Stimulated activated memory B cell treated with anti-CD40 and anti-IgM and Interleukin-4, amounts not matched to agents 10 μg/mL and 1 μg/mL and 100 μg/mL, for 72 hours (primary cell): ENCODE measurements at regions not wholly inside any gene's neighbourhood (a gene's known extent, or its start where the extent isn't known, plus 50 kb on each side); places are given as distances from the start of the nearest gene placed in this dataset.
"Not testable (repeated sequence)": the region's sequence is repeated elsewhere in the genome, so short reads cannot be mapped to it uniquely, and the experiment has no call there.

ENCODE experiments used
- ATAC-seq: fragments of 150-1000 bp; cut with Tn5 transposase; 2 replicates; pipeline ENCODE4 v1.10.0; 2021
- H3K27ac Mint-ChIP-seq: one replicate; pipeline ENCODE4 v1.8.0; 2022; ENCODE audit warnings: mild to moderate bottlenecking, mixed read lengths
- H3K27me3 Mint-ChIP-seq: one replicate; pipeline ENCODE4 v1.8.0; 2022; ENCODE audit warnings: mixed read lengths
- H3K36me3 Mint-ChIP-seq: one replicate; pipeline ENCODE4 v1.8.0; 2022; ENCODE audit warnings: mixed read lengths
- H3K4me1 Mint-ChIP-seq: one replicate; pipeline ENCODE4 v1.8.0; 2022; ENCODE audit warnings: mixed read lengths
- H3K4me3 Mint-ChIP-seq: one replicate; pipeline ENCODE4 v1.8.0; 2022; ENCODE audit warnings: mild to moderate bottlenecking, moderate library complexity, mixed read lengths
- H3K9me3 Mint-ChIP-seq: one replicate; pipeline ENCODE4 v1.8.0; 2022; ENCODE audit warnings: mixed read lengths

DNA sequence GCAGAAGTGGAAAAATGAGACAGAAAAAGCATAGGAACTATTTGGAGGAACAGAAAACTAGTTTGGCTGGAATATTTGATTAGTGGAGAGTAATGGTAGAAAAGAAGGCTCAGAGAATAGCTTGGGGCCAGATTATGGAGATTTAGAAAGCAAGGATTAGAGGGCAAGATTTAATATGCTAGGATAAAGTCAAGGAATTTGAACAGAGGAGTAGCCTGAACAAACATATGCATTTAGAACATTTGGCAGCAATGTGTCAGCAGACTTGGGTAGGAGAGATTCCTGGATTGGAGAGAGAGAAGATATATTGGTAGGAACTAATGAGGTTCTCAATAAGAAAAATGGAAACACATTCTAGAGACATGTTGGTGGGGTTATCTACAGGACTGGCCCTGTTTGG is 229.2 kb upstream of the PKP2 start:
- no peak overlapping the region for H3K4me3 Mint-ChIP-seq
- H3K27me3 Mint-ChIP-seq: no peaks in the 10 kb centered on the region
- H3K4me1 Mint-ChIP-seq: no peaks in the 10 kb centered on the region
- no peak for ATAC-seq
- peaks cover 4% of the 10 kb centered on the region for H3K9me3 Mint-ChIP-seq
- H3K36me3 Mint-ChIP-seq: no peaks in the 10 kb centered on the region
- no peak overlapping the region for H3K27ac Mint-ChIP-seq

DNA sequence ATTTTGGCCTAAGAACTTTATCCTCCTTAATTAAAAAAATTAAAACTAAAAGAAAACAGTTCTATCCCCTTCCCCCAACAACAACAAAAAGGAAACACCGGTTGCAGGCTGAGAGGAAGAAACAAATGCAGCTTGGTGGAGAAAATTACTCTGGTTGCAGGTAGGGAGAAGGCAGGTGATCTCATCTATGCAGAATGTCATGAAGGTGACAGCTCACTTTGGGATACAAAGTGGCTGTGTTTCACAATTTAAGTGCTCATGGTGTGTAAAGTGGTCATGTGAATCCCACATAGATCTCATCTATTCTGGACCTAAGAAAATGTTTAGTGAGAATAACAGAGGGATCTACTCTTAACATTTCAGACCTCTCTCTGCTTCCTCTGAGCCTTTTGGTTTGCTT is 219.7 kb upstream of the PKP2 start:
- no peak for ATAC-seq
- no peaks in the 10 kb centered on the region for H3K4me1 Mint-ChIP-seq
- H3K4me3 Mint-ChIP-seq: no peak overlapping the region
- H3K27me3 Mint-ChIP-seq: no peaks in the 10 kb centered on the region
- no peaks in the 10 kb centered on the region for H3K36me3 Mint-ChIP-seq
- no peaks in the 10 kb centered on the region for H3K9me3 Mint-ChIP-seq
- no peak overlapping the region for H3K27ac Mint-ChIP-seq

DNA sequence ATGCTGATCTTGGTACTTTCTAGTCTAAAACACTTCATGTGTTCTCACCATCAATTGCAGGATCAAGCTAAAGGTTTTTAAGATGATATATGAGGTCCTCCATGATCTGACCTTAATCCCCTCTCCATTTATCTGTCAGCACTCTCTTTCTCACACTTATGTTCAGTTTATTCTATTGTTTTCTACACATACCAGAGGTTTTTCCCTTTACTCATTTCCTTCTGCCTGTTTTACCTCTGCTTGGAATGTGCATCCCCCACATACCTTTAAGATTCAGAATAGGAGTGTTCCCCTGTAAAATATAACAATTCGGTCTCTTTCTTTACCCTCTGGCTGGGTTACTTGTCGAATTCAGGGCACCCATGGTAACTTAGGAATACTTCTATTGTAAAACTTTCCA is 219.1 kb upstream of the PKP2 start:
- no peak for ATAC-seq
- no peaks in the 10 kb centered on the region for H3K4me1 Mint-ChIP-seq
- no peak overlapping the region for H3K27ac Mint-ChIP-seq
- H3K4me3 Mint-ChIP-seq: no peak overlapping the region
- H3K36me3 Mint-ChIP-seq: no peaks in the 10 kb centered on the region
- H3K9me3 Mint-ChIP-seq: no peaks in the 10 kb centered on the region
- H3K27me3 Mint-ChIP-seq: no peaks in the 10 kb centered on the region

DNA sequence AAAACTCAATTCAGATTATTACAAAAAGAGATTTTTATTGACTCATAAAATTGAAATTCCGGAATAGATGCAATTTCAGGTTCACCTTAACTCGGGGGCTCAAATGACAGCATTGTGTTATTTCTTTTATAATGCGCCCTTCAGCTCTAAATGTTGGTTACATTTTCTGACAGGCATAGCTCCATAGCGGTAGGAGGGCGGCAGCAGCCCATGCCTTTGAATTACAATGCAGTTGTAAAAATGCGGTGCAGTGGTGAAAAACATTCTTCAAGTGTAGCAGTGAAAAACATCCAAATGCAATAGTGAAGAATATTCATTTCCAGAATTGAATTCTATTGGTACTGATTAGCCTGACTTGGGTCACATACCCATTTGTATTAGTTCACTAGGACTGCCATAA is 215.3 kb upstream of the PKP2 start:
- H3K9me3 Mint-ChIP-seq: no peaks in the 10 kb centered on the region
- no peak for ATAC-seq
- H3K27me3 Mint-ChIP-seq: no peaks in the 10 kb centered on the region
- H3K36me3 Mint-ChIP-seq: no peaks in the 10 kb centered on the region
- no peak overlapping the region for H3K4me3 Mint-ChIP-seq
- no peak overlapping the region for H3K27ac Mint-ChIP-seq
- H3K4me1 Mint-ChIP-seq: no peaks in the 10 kb centered on the region

DNA sequence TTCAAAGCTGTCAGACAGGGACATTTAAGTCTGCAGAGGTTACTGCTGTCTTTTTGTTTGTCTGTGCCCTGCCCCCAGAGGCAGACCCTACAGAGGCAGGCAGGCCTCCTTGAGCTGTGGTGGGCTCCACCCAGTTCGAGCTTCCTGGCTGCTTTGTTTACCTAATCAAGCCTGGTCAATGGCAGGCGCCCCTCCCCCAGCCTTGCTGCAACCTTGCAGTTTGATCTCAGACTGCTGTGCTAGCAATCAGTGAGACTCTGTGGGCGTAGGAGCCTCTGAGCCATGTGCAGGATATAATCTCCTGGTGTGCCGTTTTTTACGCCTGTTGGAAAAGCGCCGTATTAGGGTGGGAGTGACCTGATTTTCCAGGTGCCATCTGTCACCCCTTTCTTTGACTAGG is 211.2 kb upstream of the PKP2 start:
- not testable (repeated sequence) for H3K27ac Mint-ChIP-seq, H3K4me1 Mint-ChIP-seq, H3K36me3 Mint-ChIP-seq, ATAC-seq, H3K4me3 Mint-ChIP-seq, H3K27me3 Mint-ChIP-seq, H3K9me3 Mint-ChIP-seq

DNA sequence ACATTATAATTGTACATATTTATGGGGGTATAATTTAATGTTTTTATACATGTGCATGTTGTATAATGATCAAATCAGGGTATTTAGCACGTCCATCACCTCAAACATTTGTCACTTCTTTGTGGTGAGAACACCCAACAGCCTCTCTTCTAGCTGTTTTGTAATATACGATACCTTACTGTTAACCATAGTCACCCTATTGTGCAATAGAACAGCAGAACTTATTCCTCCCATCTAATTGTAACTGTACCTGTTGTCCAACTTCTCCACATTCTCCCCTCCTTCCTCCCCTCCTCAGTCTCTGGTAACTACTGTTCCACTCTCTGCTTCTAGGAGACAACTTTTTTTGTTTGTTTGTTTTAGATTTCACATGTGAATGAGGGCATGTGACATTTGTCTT is 197.0 kb upstream of the PKP2 start:
- ATAC-seq: no peak
- Mint-ChIP-seq H3K4me1 (no peaks in the 10 kb centered on the region), H3K9me3 (peaks cover 2% of the 10 kb centered on the region), H3K4me3 (no peak overlapping the region), H3K27ac (no peak overlapping the region), H3K36me3 (no peaks in the 10 kb centered on the region), H3K27me3 (no peaks in the 10 kb centered on the region)

DNA sequence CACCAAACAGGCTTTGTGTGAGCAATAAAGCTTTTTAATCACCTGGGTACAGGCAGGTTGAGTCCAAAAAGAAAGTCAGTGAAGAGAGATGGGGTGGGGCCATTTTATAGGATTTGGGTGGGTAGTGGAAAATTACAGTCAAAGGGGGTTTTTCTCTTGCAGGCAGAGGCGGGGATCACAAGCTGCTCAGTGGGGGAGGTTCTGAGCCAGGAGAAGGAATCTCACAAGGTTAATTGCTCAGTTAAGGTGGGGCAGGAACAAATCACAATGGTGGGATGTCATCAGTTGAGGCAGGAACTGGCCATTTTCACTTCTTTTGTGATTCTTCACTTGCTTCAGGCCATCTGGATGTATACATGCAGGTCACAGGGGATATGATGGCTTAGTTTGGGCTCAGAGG is 191.3 kb upstream of the PKP2 start:
- H3K27me3 Mint-ChIP-seq, H3K4me1 Mint-ChIP-seq, ATAC-seq, H3K9me3 Mint-ChIP-seq, H3K27ac Mint-ChIP-seq, H3K36me3 Mint-ChIP-seq, H3K4me3 Mint-ChIP-seq: not testable (repeated sequence)

DNA sequence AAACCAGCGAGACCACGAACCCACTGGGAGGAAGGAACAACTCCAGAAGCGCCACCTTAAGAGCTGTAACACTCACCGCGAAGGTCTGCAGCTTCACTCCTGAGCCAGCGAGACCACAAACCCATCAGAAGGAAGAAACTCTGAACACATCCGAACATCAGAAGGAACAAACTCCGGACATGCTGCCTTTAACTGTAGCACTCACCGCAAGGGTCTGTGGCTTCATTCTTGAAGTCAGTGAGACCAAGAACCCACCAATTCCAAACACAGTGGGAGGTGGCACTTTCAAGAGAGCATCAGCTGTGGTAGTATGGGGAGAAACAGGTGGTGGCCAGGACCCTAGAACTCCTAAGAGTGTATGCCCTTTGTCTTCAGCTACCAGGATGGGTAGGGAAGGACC is 179.8 kb upstream of the PKP2 start:
- H3K27me3 Mint-ChIP-seq, H3K36me3 Mint-ChIP-seq: not testable (repeated sequence)

DNA sequence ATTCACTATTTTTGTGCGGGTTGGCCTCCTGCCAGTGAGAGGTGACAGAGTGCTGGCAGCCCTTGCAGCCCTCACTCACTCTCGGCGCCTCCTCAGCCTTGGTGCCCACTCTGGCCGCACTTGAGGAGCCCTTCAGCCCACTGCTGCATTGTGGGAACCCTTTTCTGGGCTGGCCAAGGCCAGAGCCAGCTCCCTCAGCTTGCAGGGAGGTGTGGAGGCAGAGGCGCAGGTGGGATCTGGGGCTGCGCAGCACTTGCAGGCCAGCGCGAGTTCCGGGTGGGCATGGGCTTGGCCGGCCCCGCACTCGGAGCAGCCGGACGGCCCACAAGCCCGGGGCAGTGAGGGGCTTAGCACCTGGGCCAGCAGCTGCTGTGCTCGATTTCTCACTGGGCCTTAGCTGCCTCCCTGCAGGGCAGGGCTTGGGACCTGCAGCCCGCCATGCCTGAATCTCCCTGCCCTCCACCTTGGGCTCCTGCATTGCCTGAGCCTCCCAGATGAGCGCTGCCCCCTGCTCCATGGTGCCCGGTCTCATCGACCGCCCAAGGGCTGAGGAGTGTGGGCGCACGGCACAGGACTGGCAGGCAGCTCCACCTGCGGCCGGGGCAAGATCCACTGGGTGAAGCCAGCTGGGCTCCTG is 178.7 kb upstream of the PKP2 start:
- not testable (repeated sequence) for H3K27me3 Mint-ChIP-seq, H3K4me1 Mint-ChIP-seq, H3K4me3 Mint-ChIP-seq, ATAC-seq, H3K27ac Mint-ChIP-seq, H3K36me3 Mint-ChIP-seq
- H3K9me3 Mint-ChIP-seq: peaks cover 10% of the 10 kb centered on the region

More for the DNA sequence above, 179.8 kb upstream of the PKP2 start:
- not testable (repeated sequence) for H3K4me1 Mint-ChIP-seq, H3K4me3 Mint-ChIP-seq, ATAC-seq, H3K27ac Mint-ChIP-seq
- peaks cover 10% of the 10 kb centered on the region for H3K9me3 Mint-ChIP-seq

DNA sequence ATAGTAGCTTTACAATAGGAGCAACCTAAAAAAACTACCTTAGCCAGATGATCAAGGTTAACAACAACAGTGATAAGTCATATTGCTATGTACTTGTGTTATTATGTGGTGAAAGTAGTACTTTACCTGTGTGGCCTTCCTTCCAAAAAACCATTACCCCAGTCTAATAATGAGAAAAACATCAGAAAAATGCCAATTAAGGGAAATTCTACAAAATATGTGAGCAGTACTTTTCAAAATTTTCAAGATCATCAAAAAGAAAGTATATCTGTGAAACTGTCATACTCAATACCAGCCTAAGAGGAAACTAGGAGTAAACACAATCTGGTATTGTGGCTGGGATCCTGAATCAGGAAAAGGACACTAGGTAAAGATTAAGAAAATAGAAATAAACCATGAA is 165.3 kb upstream of the PKP2 start:
- Mint-ChIP-seq H3K36me3 (no peaks in the 10 kb centered on the region), H3K27ac (no peak overlapping the region), H3K4me3 (no peak overlapping the region), H3K4me1 (no peaks in the 10 kb centered on the region), H3K9me3 (peaks cover 7% of the 10 kb centered on the region), H3K27me3 (no peaks in the 10 kb centered on the region)
- ATAC-seq: no peak

DNA sequence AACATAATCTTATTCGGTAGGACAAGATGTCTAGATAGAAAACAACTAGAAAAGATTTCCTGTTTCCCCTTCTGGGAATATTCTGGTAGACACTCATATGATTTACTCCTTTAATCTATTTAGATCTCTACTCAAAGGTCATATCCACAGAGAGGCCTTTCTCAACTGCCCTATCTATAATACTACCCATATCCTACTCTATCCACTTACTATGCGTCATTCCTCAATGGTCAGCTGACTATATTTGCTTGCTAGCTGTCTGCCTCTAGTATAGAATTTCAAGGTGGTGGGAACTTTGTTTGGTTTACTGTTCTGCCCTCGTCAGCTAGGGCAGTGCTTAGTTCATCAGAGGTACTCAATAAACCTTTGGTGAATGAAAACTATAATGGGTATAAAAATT is 157.8 kb upstream of the PKP2 start:
- H3K9me3 Mint-ChIP-seq: no peaks in the 10 kb centered on the region
- H3K27ac Mint-ChIP-seq: no peak overlapping the region
- no peaks in the 10 kb centered on the region for H3K36me3 Mint-ChIP-seq
- no peaks in the 10 kb centered on the region for H3K27me3 Mint-ChIP-seq
- no peak overlapping the region for H3K4me3 Mint-ChIP-seq
- ATAC-seq: no peak
- no peaks in the 10 kb centered on the region for H3K4me1 Mint-ChIP-seq

DNA sequence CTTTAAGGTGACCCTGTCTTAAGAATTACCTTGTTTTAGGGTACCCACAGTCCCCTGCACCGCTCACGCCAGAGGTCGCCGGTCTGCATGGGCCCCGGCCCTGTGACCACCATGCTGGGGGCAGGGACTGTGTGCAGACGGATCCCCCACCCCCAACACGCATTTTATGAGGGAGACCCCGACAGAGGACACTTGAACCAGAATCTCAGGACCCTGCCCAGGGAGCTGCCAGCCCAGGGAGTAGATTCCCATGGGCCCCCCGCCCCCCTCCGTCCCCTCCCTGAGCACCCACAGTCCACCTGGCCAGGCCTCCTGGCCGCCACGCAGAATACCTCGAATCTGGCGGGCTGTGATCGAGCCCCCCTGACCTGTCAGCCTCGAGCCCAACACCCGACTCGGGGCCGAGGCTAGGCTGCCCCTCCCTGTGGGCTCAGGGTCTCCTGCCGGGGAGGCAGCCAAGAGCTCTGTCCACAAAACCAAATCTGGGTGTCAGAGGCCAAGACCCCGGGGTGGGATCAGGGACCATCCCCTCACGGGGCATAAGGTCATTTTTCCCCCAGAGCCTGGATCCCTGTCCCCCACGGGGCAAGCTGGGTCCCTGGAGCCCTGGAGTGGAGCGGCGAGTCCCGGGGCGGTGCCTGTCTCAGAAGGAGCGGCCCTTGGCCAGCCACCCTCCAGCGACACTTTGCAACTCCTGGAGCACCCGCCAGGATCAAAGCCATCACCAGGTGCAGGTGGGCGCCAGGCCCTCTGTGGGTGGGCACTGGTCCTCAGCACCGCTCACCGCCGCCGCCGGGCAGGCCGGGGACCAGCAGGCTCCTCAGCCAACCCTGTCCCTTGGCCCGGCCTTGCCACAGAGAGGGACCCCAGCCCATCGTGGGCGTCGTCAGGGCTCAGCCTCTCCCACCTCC is 155.8 kb upstream of the PKP2 start:
- no peaks in the 10 kb centered on the region for H3K4me1 Mint-ChIP-seq
- peak; percentile 45 for ATAC-seq
- no peaks in the 10 kb centered on the region for H3K27me3 Mint-ChIP-seq
- H3K36me3 Mint-ChIP-seq: no peaks in the 10 kb centered on the region
- peaks cover 2% of the 10 kb centered on the region for H3K9me3 Mint-ChIP-seq
- no peak overlapping the region for H3K4me3 Mint-ChIP-seq
- H3K27ac Mint-ChIP-seq: no peak overlapping the region

DNA sequence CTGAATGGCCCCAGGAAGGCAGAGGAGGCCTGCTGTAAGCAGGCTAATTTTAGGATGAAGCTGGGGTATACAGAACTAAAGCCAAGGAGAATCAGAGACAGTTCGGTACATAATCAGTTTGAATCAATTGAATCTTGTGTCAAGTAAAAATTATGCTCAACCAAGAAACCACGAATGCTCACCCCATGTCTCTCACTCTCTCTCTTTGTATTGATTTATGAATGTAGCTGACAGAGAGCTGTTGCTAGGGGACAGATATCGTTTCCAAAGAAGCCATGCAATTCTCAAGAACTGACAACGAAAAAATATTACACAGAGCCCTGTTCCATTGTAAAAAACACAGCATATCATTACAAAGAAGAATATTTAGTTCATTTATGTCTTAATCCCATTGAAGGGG is 151.1 kb upstream of the PKP2 start:
- H3K4me3 Mint-ChIP-seq: no peak overlapping the region
- H3K27ac Mint-ChIP-seq: no peak overlapping the region
- ATAC-seq: no peak
- no peaks in the 10 kb centered on the region for H3K27me3 Mint-ChIP-seq
- no peaks in the 10 kb centered on the region for H3K36me3 Mint-ChIP-seq
- no peaks in the 10 kb centered on the region for H3K4me1 Mint-ChIP-seq
- H3K9me3 Mint-ChIP-seq: peaks cover 2% of the 10 kb centered on the region

DNA sequence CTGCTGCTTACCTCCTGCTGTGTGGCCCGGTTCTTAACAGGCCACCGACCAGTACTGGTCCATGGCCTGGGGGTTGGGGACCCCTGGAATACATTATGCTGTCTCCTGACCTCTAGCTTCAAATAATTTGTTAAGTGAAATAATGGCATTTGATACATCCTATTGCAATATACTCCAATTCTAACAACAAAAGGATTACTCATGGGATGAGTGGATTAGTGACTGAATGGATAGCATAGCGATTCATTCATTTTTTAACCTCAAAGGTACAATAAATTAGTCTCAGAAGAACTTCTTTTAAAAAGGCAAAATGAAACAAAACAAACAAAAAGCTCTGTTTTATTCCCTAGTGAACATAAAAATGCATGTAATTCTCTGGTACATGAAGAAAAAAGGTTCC is 147.9 kb upstream of the PKP2 start:
- Mint-ChIP-seq H3K27me3 (no peaks in the 10 kb centered on the region), H3K9me3 (peaks cover 10% of the 10 kb centered on the region), H3K27ac (no peak overlapping the region), H3K36me3 (no peaks in the 10 kb centered on the region), H3K4me3 (no peak overlapping the region), H3K4me1 (no peaks in the 10 kb centered on the region)
- no peak for ATAC-seq

DNA sequence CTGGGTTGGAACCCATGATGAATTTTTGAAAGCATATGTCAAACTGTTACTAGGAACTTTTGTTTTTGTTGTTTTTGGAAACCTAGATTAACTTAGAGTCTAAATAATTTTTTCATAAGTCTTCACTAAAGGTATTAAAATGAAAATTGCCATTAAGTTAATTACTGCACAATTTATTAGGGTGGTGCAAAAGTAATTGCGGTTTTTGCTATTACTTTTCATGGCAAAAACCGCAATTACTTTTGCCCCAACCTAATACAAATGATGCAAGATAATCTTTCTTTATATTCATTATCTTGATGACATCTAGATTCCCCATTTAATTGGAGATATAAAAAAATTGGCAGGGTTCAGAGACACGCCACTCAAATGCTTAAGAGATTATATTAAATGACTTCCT is 145.0 kb upstream of the PKP2 start:
- ATAC-seq: no peak
- no peaks in the 10 kb centered on the region for H3K4me1 Mint-ChIP-seq
- peaks cover 8% of the 10 kb centered on the region for H3K9me3 Mint-ChIP-seq
- no peaks in the 10 kb centered on the region for H3K36me3 Mint-ChIP-seq
- H3K4me3 Mint-ChIP-seq: no peak overlapping the region
- H3K27me3 Mint-ChIP-seq: no peaks in the 10 kb centered on the region
- no peak overlapping the region for H3K27ac Mint-ChIP-seq

DNA sequence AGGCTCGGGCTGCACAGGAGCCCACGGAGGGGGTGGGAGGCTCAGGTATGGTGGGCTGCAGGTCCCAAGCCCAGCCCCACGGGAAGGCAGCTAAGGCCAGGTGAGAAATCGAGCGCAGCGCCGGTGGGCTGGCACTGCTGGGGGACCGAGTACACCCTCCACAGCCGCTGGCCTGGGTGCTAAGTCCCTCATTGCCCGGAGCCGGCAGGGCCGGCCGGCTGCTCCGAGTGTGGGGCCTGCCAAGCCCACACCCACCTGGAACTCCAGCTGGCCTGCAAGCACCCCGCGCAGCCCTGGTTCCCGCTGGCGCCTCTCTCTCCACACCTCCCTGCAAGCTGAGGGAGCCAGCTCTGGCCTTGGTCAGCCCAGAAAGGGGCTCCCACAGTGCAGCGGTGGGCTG is 137.4 kb upstream of the PKP2 start:
- H3K36me3 Mint-ChIP-seq, H3K27me3 Mint-ChIP-seq, ATAC-seq, H3K4me1 Mint-ChIP-seq, H3K27ac Mint-ChIP-seq, H3K4me3 Mint-ChIP-seq: not testable (repeated sequence)
- H3K9me3 Mint-ChIP-seq: peaks cover 14% of the 10 kb centered on the region
